ENCODE measurements at regions not wholly inside any gene's neighbourhood (a gene's known extent, or its start where the extent isn't known, plus 50 kb on each side); places are given as distances from the start of the nearest gene placed in this dataset.

DNA sequence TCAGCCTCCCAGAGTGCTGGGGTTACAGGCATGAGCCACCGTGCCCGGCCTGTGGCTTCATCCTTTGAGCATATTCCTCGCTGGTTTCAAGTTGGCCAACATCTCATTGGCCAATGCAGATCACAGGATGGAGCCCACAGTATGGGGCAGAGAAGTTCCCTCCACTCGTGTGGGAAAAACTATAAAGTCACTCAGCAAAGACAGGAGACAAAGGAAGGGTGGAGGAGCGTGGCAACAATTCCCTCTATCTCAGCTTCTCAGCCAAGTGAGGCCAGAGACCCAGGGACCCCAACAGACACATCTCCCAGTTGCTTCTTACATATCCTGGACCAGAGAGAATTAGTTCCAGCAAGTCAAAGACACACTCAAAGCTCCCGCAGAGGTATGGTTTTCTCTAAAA, 184.6 kb upstream of the SOX1 start:
- no peaks in the 10 kb centered on the region for H3K4me1 ChIP-seq
- intact Hi-C loops (cut with DNase I) = no loop called here
- no peak for TF ChIP-seq POLR2A (IDR thresholded peaks at IDR 0.05)
- TF ChIP-seq, protein P1, sequence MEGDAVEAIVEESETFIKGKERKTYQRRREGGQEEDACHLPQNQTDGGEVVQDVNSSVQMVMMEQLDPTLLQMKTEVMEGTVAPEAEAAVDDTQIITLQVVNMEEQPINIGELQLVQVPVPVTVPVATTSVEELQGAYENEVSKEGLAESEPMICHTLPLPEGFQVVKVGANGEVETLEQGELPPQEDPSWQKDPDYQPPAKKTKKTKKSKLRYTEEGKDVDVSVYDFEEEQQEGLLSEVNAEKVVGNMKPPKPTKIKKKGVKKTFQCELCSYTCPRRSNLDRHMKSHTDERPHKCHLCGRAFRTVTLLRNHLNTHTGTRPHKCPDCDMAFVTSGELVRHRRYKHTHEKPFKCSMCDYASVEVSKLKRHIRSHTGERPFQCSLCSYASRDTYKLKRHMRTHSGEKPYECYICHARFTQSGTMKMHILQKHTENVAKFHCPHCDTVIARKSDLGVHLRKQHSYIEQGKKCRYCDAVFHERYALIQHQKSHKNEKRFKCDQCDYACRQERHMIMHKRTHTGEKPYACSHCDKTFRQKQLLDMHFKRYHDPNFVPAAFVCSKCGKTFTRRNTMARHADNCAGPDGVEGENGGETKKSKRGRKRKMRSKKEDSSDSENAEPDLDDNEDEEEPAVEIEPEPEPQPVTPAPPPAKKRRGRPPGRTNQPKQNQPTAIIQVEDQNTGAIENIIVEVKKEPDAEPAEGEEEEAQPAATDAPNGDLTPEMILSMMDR (IDR thresholded peaks at IDR 0.05) = no peak
- ATAC-seq (no peak), DNase-seq (no peak)
- H3K4me3 ChIP-seq = no peak overlapping the region
- H3K36me3 ChIP-seq = no peaks in the 10 kb centered on the region
- H3K27me3 ChIP-seq = no peaks in the 10 kb centered on the region
- H3K27ac ChIP-seq = no peak overlapping the region
- WGBS (ENCODE audit: insufficient coverage, low coverage, low lambda C conversion rate, missing lambda C conversion rate) = 13% methylated on average over 5 of the region's 6 CpGs
- no peaks in the 10 kb centered on the region for H3K9me3 ChIP-seq

DNA sequence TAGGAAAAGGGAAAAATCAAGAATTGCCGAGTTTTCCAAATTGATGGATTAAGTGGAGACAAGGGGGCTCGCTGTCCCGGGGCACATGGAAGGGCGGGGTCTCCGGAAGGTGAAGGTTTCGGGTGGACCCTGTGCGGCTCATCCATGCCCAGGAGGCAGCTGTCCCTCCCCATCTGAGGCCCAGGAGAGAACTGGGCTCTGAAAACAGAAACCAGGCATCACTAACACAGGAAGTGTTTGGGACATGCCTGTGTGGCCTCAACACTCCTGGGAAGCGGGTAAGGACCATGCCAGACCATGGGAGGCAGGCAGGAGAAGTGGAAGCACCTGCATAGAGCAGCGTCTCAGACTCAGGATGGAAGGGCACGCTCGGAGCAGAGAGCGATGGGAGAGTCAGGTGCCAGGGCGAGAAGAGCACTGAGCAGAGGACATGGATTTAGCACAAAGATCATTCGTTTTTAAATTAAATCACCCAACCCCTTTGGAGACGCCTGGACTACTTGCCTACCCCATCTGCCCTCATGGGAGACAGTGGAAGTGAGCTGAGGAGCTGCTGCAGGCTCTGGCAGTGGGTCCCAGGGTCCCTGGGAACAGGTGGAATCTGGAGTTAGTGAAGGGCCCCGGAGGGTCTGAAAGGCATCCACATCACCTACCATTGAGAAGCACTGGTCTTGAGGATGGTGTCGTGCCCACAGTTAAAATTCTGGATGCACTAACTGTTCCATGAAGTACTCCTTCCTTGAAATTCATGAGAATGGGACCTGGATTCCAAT, 183.2 kb upstream of the SOX1 start:
- intact Hi-C loops (cut with DNase I) = no loop called here
- Histone ChIP-seq H3K4me1 (no peaks in the 10 kb centered on the region), H3K9me3 (no peaks in the 10 kb centered on the region), H3K36me3 (no peaks in the 10 kb centered on the region), H3K27me3 (no peaks in the 10 kb centered on the region), H3K4me3 (no peak overlapping the region), H3K27ac (no peak overlapping the region)
- ATAC-seq (no peak), DNase-seq (peak in 1 of 3 donors; percentile 22)
- 61% methylated on average over 15 of the region's 17 CpGs for WGBS (ENCODE audit: insufficient coverage, low coverage, low lambda C conversion rate, missing lambda C conversion rate)
- TF ChIP-seq, protein P1 (IDR thresholded peaks at IDR 0.05) = no peak
- TF ChIP-seq POLR2A (IDR thresholded peaks at IDR 0.05) = no peak

DNA sequence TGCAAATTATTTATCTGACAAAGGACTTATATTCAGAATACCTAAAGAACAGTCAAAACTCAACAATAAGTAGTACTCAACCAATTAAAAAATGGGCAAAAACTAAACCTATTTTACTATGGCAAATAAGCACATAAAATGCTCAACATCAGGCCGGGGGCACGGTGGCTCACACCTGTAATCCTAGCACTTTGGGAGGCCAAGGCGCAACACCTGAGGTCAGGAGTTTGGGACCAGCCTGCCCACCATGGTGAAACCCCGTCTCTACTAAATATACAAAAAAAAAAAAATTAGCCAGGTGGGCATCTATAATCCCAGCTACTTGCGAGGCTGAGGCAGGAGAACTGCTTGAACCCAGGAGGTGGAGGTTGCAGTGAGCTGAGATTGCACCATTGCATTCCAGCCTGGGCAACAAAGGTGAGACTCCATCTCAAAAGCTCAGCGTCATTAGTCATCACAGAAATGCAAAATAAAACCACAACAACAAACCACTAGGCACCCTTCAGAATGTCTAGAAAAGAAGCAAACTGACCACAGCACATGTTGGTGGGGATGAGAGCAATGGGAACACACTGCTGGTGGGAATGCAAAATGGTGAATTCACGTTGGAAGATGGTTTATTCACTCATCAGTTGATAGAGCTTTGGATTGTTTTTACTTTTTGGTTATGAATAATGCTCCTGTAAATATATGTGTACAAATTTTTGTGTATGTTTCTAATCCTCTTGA, 180.6 kb upstream of the SOX1 start:
- TF ChIP-seq, protein P1 (IDR thresholded peaks at IDR 0.05) = no peak
- TF ChIP-seq POLR2A (IDR thresholded peaks at IDR 0.05) = no peak
- no peaks in the 10 kb centered on the region for H3K36me3 ChIP-seq
- H3K27me3 ChIP-seq = peaks cover 0 to under 1% of the 10 kb centered on the region in 2 donors
- no peak overlapping the region for H3K4me3 ChIP-seq
- H3K27ac ChIP-seq = no peak overlapping the region
- ATAC-seq (no peak), DNase-seq (no peak)
- H3K4me1 ChIP-seq = no peaks in the 10 kb centered on the region
- intact Hi-C loops (cut with DNase I) = no loop called here
- WGBS (ENCODE audit: insufficient coverage, low coverage, low lambda C conversion rate, missing lambda C conversion rate) = 41% methylated on average over 6 of the region's 7 CpGs
- no peaks in the 10 kb centered on the region for H3K9me3 ChIP-seq

DNA sequence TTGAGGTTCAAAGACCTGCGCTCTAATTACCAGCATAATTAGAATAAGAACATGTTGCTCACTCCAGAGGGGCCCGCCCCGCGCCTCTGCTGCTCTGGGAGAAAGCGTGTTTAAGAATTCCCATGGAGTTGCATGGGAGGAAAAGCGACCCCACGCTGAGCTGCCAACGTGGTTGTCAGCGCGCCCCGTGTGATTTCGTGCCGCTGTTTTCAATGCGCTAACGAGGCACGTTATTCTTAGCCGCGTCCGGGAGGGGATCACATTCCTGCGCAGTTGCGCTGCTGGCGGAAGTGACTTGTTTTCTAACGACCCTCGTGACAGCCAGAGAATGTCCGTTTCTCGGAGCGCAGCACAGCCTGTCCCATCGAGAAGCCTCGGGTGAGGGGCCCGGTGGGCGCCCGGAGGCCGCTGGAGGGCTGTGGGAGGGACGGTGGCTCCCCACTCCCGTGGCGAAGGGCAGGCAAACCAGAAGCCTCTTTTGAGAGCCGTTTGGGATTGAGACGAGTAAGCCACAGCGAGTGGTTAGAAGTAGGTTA, 173.8 kb upstream of the SOX1 start:
- no peak for TF ChIP-seq POLR2A (IDR thresholded peaks at IDR 0.05)
- TF ChIP-seq, protein P1 (IDR thresholded peaks at IDR 0.05) = no peak
- DNase-seq = peak in 1 of 3 donors; percentile 20
- Histone ChIP-seq H3K9me3 (no peaks in the 10 kb centered on the region), H3K4me3 (no peak overlapping the region), H3K27ac (no peak overlapping the region), H3K36me3 (no peaks in the 10 kb centered on the region), H3K4me1 (no peaks in the 10 kb centered on the region), H3K27me3 (peaks cover 0 to 21% of the 10 kb centered on the region in 2 donors)
- WGBS (ENCODE audit: insufficient coverage, low coverage, low lambda C conversion rate, missing lambda C conversion rate) = 9% methylated on average over 15 of the region's 39 CpGs
- intact Hi-C loops (cut with DNase I) = no loop called here
- ATAC-seq = peak in 2 of 4 donors; percentile 16 to 48
